ENCODE measurements at regions not wholly inside any gene's neighbourhood (a gene's known extent, or its start where the extent isn't known, plus 50 kb on each side); places are given as distances from the start of the nearest gene placed in this dataset.

DNA sequence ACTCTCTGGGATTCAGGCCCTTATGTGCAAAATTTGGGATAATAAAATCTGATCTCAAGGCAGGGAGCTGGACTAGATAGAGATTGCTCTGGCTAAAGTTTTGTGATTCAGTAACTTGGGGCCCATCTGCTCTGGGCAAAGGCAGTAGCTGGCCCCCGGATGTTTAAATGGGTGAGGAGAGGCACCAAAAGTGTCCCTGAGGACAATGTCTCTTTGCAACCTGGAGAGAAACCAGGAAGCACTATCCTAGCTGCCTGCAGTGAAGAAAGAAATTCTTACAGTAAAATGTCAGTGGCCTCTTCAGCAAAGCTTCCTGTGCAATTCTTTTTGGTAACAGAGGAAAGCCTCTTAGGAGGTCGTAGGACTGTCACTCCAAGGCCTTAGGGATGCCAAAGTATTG, 54.6 kb upstream of the BARX2 start:
- TF ChIP-seq, protein P1, sequence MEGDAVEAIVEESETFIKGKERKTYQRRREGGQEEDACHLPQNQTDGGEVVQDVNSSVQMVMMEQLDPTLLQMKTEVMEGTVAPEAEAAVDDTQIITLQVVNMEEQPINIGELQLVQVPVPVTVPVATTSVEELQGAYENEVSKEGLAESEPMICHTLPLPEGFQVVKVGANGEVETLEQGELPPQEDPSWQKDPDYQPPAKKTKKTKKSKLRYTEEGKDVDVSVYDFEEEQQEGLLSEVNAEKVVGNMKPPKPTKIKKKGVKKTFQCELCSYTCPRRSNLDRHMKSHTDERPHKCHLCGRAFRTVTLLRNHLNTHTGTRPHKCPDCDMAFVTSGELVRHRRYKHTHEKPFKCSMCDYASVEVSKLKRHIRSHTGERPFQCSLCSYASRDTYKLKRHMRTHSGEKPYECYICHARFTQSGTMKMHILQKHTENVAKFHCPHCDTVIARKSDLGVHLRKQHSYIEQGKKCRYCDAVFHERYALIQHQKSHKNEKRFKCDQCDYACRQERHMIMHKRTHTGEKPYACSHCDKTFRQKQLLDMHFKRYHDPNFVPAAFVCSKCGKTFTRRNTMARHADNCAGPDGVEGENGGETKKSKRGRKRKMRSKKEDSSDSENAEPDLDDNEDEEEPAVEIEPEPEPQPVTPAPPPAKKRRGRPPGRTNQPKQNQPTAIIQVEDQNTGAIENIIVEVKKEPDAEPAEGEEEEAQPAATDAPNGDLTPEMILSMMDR (conservative IDR thresholded peaks at IDR 0.05; ENCODE audit: low read depth, low read length), result no peak
- TF ChIP-seq, protein P2, sequence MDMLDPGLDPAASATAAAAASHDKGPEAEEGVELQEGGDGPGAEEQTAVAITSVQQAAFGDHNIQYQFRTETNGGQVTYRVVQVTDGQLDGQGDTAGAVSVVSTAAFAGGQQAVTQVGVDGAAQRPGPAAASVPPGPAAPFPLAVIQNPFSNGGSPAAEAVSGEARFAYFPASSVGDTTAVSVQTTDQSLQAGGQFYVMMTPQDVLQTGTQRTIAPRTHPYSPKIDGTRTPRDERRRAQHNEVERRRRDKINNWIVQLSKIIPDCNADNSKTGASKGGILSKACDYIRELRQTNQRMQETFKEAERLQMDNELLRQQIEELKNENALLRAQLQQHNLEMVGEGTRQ (IDR thresholded peaks at IDR 0.05; ENCODE audit: low read depth, low read length), result no peak
- TF ChIP-seq MAZ (IDR thresholded peaks at IDR 0.05; ENCODE audit: borderline replicate concordance, low read depth, low read length) (no peak), RCOR1 (IDR thresholded peaks at IDR 0.05; ENCODE audit: insufficient replicate concordance, low read length) (no peak), CEBPB (IDR thresholded peaks at IDR 0.05; ENCODE audit: low read depth, low read length) (no peak), POLR2A (IDR thresholded peaks at IDR 0.05; ENCODE audit: low read depth, low read length) (no peak), CHD1 (IDR thresholded peaks at IDR 0.05; ENCODE audit: low read depth, low read length) (no peak), MAFK (IDR thresholded peaks at IDR 0.05; ENCODE audit: low read depth, low read length) (no peak), FOS (IDR thresholded peaks at IDR 0.05; ENCODE audit: low read depth, low read length) (no peak), SMC3 (IDR thresholded peaks at IDR 0.05; ENCODE audit: low read depth, low read length) (no peak), MXI1 (IDR thresholded peaks at IDR 0.05; ENCODE audit: borderline replicate concordance, low read depth, low read length) (no peak)
